ENCODE measurements at regions not wholly inside any gene's neighbourhood (a gene's known extent, or its start where the extent isn't known, plus 50 kb on each side); places are given as distances from the start of the nearest gene placed in this dataset.

- no peak for TF ChIP-seq EZH2 (IDR thresholded peaks at IDR 0.05; ENCODE audit: borderline replicate concordance, insufficient read depth, low read depth, low read length, poor library complexity, severe bottlenecking)
- TF ChIP-seq, protein P1, sequence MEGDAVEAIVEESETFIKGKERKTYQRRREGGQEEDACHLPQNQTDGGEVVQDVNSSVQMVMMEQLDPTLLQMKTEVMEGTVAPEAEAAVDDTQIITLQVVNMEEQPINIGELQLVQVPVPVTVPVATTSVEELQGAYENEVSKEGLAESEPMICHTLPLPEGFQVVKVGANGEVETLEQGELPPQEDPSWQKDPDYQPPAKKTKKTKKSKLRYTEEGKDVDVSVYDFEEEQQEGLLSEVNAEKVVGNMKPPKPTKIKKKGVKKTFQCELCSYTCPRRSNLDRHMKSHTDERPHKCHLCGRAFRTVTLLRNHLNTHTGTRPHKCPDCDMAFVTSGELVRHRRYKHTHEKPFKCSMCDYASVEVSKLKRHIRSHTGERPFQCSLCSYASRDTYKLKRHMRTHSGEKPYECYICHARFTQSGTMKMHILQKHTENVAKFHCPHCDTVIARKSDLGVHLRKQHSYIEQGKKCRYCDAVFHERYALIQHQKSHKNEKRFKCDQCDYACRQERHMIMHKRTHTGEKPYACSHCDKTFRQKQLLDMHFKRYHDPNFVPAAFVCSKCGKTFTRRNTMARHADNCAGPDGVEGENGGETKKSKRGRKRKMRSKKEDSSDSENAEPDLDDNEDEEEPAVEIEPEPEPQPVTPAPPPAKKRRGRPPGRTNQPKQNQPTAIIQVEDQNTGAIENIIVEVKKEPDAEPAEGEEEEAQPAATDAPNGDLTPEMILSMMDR (IDR thresholded peaks at IDR 0.05), result no peak
Observed at GRCh38 chr10:109737009-109737408, 186.3 kb downstream of the XPNPEP1 start.

All from B cell (primary cell).